DMS114 treated with DMSO at 0.1 percent for 48 hours (cell line): ENCODE measurements at regions not wholly inside any gene's neighbourhood (a gene's known extent, or its start where the extent isn't known, plus 50 kb on each side); places are given as distances from the start of the nearest gene placed in this dataset.
"Not testable (repeated sequence)": the region's sequence is repeated elsewhere in the genome, so short reads cannot be mapped to it uniquely, and the experiment has no call there.

Experiments used
- DNase-seq: peaks from one replicate; lab custom pipeline; 2025; ENCODE audit not compliant: unreplicated experiment; lab: John Stamatoyannopoulos, UW

- DNase-seq: no peak
Observed at GRCh38 chr12:24378548-24379407, 429.3 kb upstream of the SOX5 start.

DNA sequence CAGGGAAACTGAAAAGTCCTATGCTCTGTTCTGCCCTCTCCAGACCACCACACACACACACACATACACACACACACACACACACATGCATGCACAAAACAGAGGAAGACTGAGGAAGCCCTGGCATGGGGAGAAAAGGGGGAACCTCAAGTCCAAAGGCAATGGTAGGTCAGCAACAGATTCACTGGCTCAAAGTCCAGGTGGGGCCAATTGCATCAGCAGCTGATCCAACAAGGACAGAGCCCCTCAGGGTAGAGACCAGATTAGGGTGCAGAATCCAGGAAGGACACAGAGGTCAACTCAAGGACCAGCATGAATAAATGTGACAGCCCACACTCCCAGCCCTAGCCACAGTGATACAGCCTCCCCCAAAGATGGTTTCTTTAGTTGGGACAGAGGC is 425.0 kb upstream of the SOX5 start:
- no peak for DNase-seq

DNA sequence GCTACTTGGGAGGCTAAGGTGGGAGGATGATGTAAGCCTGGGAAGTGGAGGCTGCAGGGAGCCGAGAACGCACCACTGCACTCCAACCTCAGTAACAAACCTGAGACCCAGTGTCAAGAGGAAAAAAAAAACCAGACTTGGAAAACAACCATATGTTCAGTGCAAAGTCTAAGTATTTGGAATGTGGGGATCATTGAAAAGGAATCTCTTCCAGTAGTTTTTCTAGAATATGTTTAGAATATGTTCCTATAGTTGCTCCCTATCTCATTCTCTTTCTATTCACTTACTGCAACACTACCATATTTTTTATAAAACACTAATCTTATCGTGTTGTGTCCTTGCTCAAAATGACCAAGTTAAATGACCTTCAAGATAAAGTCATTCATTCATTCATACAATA is 423.5 kb upstream of the SOX5 start:
- DNase-seq: no peak

DNA sequence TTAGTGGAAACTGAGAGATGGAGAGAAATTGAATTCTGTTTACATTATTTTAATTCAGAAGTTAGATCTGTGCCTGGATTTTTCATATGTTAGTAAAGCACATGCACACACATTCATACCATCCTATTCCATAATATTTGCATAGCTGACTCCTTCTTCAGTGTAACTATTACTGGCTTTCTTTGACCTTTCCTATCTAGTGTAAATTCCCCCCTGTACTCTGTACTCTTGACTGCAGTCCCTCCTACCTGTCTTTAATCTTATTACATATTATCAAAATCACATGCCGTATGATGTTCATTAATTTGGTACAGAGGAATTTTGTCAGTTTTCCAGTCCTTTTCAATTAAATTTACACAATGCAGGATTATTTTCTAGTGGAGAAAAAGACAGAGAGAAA is 417.0 kb upstream of the SOX5 start:
- DNase-seq: no peak

DNA sequence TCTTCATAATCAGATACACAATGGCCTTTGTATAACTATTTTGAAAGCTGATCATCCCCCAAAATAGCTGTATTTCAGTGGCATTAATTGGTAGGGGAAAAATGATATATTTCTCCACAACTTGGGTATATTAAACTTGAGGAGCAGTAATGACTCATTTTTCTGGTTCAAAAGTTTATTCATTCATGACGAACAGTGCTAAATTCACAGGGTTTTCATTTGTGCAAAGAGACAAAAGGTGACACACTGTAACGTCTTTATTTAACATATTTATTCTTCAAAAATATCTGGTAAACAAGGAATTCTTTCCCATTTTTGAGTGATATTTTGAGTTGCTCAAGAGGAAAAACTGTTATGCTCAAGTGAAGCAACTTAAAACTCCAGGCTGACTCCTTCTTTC is 415.5 kb upstream of the SOX5 start:
- DNase-seq: no peak

DNA sequence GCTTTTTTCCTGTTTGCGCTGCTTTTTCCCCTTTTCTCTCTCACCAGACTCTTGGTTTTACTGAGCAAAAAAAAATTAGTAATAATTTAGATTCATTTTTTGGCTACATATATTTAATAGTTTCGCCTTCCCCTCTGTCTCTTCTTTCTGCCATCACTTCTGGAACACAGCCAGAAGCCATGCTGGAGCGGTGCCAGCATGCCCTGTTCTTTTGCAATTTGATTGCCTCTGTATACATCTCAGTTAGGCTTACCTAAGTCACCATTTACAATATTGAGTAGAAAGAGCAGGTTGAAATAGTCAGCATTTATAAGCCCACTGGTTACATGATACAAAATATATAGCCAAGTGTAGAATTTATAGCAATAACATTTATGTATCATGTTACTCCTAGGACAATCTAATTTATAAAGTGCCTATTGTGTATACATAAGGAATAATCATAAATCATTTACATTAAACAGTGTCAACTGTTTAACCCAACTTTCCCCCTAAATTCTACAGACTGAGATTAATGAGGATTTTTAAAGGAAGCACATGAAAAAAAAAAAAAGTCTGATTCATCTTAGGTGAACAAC is 413.8 kb upstream of the SOX5 start:
- DNase-seq: no peak

DNA sequence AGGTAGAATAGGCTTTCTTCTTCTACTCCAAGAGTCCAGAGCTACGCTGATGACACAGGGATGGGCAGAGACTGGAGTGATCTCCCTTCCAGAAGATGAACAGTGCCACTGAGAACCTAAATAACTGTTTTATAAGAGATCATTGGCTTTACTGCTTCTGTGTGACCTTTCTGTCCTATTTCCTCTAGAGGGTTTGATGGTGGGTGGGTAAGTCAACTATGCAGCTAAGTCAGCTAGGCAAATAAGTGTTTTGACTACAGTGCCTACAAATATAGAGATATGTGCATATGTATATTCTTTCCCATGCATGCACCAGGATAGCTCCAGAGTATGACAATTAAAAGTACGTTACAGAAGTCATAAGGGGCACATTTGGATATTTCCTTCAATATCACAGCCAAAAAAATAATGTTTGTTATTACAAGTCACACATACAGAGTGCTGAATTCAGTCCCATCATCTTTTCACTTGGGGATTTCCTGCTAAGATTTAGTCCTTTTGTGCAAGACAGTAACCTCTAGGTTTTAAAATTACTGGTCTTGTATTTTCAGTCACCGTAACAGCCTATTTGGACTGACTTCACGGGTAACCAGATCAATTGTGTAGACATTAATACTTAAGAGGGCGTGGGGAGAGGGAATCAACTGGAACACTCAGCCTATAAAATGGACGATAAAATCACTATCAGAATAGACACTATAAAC is 412.6 kb upstream of the SOX5 start:
- DNase-seq: no peak

GRCh38 chr12:24360907-24361306 is 411.4 kb upstream of the SOX5 start:
- no peak for DNase-seq

DNA sequence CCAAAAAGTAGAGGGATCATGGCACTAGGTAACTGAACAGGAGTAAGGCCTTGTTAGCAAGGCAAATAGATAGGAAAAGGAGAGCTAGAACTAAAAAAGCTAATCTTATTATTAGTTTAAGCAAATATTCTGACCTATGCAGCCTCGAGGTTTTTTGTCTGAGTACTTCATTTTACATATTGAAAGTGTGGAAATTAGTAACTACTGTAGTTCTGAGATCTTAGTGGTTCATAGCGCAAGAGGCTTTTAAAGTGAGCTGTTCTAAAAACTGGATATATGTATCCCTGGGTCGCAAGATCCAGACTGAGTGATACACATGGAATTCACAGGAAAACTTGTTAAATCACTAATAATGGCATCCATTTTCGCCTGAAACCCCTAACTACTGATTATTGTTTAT is 411.0 kb upstream of the SOX5 start:
- DNase-seq: no peak

DNA sequence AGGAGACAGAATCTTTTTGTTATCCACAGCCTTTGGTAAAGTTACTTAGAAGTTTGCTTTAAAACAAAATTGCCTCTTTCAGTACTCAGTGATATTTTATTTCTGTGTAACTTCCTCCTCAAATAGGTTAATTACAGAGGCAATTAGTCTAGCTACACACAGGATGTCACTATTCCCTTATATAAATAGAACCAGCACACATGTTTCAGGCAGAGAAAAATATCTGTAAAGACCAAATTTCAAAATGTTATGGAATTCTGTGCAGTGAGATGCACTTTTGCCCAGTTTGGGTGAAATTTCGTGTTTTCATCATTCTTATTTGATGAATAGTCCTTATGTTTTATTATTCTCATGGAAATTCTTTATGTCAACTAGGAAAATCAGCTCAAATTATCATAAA is 410.6 kb upstream of the SOX5 start:
- DNase-seq: no peak

DNA sequence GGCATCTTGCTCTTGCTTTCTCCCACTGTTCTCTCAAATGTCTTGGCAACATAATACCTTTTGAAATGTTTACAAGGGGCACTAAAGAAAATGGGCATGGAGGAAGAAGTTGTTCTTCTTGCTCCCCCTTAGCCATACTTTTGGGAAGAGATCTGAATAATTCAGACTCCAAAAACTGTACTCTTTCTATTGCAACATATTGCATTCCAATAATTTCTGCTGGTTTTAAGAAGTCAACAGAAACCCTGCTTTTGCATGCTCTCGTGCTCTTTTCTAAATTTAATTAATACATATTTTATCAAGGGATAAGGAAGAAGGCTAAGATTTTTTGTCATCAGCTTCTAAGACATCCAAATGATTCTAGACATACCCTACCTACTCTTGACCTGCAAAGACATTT is 409.9 kb upstream of the SOX5 start:
- DNase-seq: no peak

GRCh38 chr12:24356240-24356804 is 406.9 kb upstream of the SOX5 start:
- no peak for DNase-seq

DNA sequence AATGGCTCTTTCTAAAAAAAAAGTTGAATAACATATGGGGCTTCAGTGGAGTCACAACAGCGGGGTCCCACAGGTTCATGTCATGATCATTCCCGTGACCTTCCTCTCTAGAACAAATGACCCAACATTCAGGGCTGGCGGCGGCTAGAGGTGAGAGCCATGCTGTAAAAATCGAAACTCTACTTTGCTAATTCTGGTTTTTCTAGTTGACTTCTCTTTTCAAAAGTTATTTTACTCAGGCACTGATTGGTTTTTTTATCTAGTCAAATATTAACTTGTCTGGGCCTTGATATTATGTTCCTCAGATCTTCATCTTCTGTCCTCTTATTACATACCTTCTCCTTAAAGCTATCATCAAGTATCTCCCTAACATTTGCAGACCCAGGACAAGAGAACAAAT is 402.9 kb upstream of the SOX5 start:
- no peak for DNase-seq

GRCh38 chr12:24349051-24349799 is 399.8 kb upstream of the SOX5 start:
- no peak for DNase-seq

GRCh38 chr12:24348180-24348579 is 398.7 kb upstream of the SOX5 start:
- not testable (repeated sequence) for DNase-seq

GRCh38 chr12:24328261-24328660 is 378.8 kb upstream of the SOX5 start:
- DNase-seq: no peak

DNA sequence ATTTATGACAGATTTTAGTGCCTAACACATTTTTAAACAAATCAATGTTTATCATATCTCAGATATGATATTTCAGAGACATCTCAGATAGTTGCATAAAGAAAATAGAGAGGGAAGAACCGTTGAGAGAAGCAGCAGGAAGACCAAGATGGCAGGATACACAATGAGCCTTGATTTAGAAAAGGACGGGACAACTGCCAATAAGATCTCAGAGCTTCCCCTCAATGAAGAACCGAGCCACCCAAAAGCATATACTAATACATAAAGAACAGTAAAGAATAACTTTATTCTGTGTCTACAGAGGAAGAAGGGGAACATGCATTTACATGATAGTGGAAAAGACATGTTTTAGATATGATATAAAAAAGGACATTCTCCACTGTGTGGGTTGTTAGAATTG is 375.9 kb upstream of the SOX5 start:
- no peak for DNase-seq

DNA sequence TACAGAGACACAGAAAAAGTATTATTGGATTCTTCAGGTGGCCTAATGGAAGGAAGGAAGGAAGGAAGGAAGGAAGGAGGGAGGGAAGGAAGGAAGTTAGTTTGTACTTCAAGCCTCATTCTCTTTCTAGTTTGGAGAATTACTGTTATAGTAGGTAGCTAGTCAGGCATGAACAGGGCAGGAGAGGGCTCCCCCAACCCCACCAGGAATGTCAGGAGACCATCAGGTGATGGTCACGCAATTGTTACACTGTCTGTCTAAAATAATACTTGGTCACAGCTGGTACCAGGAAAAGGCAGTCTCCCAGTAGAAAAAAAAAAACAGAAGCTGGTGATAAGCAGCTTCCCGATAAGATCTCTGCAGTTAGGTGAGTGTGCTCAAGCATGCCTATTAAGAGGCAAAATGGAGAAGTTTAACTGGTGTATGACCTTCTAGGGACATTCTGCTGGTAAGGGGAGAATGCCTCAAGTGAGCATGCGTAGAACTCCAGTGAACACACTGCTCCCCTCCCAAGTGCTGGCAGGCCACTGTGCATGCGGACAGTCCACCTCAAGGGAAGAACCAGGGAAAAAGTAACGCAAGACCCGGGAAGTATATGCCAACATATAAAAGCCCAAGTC is 358.4 kb upstream of the SOX5 start:
- no peak for DNase-seq

GRCh38 chr12:24307153-24307552 is 357.7 kb upstream of the SOX5 start:
- DNase-seq: no peak

DNA sequence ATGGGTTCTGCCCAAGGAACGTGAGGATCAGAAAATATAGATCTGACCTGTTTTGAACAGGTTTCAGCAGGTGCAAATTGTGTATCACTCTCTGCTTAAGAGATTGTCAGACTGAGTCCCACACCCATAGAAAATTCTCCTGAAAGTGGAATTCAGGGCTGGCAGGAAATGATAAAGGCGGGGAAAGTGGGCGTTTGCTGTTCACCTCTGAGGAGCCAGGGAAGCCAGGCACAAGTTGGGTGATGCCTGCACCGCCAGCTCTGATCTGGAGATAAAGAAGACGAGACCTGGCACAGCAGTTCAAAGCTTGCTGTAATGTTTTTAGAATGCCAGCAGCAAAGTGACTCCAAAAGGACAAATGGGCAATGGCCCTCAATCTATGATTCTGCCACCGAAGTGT is 356.5 kb upstream of the SOX5 start:
- no peak for DNase-seq

- no peak for DNase-seq
Observed at GRCh38 chr12:24304285-24304684, 354.8 kb upstream of the SOX5 start.
